Stimulated activated naive CD8-positive, alpha-beta T cell treated with anti-CD3 and anti-CD28 coated beads, Interleukin-15, amount 100 ng/mL, for 72 hours (primary cell): ENCODE measurements at regions not wholly inside any gene's neighbourhood (a gene's known extent, or its start where the extent isn't known, plus 50 kb on each side); places are given as distances from the start of the nearest gene placed in this dataset.
"Not testable (repeated sequence)": the region's sequence is repeated elsewhere in the genome, so short reads cannot be mapped to it uniquely, and the experiment has no call there.

Experiments used
- ATAC-seq: fragments of 150-1000 bp; cut with Tn5 transposase; 2 replicates; pipeline ENCODE4 v1.10.0; 2021; ENCODE audit warnings: mild to moderate bottlenecking, moderate library complexity
- DNase-seq, 2 donors: peaks; one replicate each; pipeline ENCODE4 v3.0.0; 2021 to 2022
- H3K27ac Mint-ChIP-seq, 2 donors: one replicate each; pipeline ENCODE4 v1.8.0; 2022; ENCODE audit warnings: mild to moderate bottlenecking in 2 of 2, mixed read lengths in 2 of 2, moderate library complexity in 2 of 2
- H3K27me3 Mint-ChIP-seq: one replicate; pipeline ENCODE4 v1.8.0; 2022; ENCODE audit warnings: mixed read lengths
- H3K4me1 Mint-ChIP-seq: one replicate; pipeline ENCODE4 v1.8.0; 2022; ENCODE audit warnings: mild to moderate bottlenecking, mixed read lengths
- H3K4me3 Mint-ChIP-seq, 2 donors: one replicate each; pipeline ENCODE4 v1.8.0; 2022; ENCODE audit warnings: mild to moderate bottlenecking in 2 of 2, mixed read lengths in 2 of 2, moderate library complexity in 1 of 2
- H3K9me3 Mint-ChIP-seq, 2 donors: one replicate each; pipeline ENCODE4 v1.8.0; 2022; ENCODE audit warnings: mixed read lengths in 2 of 2

DNA sequence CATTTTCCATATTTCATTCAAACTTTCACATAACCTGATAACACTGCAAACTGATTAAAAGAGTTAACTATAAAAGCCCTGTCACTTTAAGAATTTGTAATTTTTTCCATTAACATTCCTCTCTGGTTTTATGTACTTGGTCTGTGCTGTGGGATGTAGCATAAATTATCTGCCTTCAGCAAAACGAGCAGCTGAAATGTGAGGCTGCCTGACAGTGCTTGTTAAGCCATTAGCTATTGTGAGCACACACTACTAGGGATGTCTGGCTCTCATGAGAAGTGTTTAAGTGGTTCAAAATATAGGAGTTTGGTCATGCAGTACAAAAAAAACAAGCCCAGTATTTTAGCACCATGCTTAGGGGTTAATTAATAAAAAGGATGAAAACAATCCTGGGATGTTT lies 63.0 kb downstream of the HOXA1 start:
- no peak for DNase-seq
- peak overlapping the region in 1 of 2 donors; percentile 84 for H3K27ac Mint-ChIP-seq

DNA sequence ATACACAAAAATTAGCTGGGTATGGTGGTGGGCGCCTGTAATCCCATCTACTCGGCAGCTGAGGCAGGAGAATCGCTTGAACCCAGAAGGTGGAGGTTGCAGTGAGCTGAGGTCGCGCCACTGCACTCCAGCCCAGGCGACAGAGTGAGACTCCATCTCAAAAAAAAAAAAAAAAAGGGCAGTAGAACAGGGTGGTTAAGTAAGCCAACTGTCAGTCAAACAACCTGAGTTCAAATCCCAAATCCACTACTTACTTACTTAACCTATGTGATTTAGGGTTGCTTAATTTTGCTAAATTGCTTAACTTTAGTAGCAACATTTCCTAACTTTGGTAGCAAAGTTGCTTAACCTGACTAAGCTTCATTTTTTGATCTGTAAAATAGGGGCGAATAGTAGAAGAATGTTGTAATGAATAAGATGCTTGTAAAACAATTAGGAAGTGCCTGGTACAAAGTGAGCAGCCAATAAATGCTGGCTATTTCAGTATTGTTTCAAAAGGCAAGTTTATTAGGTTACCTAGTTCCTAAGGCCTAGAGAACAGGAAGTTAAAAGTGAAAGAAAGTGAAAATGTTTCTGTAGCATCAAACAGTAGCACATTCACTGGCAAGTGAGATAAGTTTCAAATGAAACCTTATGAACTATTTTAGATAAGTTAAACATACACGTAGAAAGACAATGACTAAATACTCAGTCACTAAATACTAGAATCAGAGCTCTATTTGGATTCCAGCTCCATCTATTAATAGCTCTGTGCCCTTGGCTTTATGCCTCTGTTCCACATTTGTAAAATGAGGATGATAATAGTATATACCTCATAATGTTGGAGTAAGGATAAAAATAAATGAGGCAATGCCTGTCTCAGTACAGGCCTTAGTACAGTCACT lies 64.3 kb downstream of the HOXA1 start:
- Mint-ChIP-seq H3K27me3 (no peaks in the 10 kb centered on the region), H3K27ac (peak overlapping the region; percentile 48 to 96), H3K4me1 (peaks cover 27% of the 10 kb centered on the region), H3K9me3 (no peaks in the 10 kb centered on the region), H3K4me3 (peak overlapping the region; percentile 35 to 65)
- DNase-seq (no peak), ATAC-seq (peak; percentile 62)

More for the DNA sequence above, 63.0 kb downstream of the HOXA1 start:
- ATAC-seq = no peak
- Mint-ChIP-seq H3K9me3 (no peaks in the 10 kb centered on the region), H3K4me1 (peaks cover 27% of the 10 kb centered on the region), H3K27me3 (no peaks in the 10 kb centered on the region), H3K4me3 (no peak overlapping the region)

DNA sequence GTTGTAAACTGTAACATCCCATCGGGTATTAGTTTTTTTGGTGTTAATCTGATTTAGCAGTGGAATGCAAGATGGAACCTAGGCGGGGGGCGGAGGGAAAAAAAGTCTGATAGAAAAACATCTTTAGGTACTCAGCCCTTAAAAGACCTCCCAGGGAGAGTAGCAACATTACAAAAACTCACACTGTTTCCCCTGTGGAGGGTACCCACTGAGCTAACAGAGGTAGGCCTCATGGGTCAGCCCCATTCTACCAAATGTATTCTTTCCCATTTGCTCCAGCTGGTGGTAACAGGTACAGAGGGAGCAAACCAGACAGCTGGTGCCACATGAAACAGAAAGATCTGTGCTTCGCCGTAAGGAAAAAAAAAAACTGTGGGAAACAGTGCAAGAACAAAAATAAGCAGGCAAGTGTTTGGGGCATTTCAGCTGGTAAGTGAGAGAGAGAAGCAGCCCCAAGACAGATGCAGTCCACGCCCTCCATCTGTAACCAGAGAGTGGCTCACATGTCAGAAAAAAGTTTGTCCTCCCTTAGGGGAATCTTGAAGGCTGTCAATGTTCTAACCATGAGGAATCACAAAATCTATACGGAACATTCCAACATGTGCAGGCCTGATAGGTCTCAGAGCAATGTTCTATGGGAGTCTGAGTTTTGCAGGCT lies 65.3 kb downstream of the HOXA1 start:
- Mint-ChIP-seq H3K9me3 (no peaks in the 10 kb centered on the region), H3K4me1 (peaks cover 27% of the 10 kb centered on the region), H3K4me3 (no peak overlapping the region), H3K27ac (peak overlapping the region; percentile 9 to 61), H3K27me3 (no peaks in the 10 kb centered on the region)
- ATAC-seq = no peak
- DNase-seq = no peak

DNA sequence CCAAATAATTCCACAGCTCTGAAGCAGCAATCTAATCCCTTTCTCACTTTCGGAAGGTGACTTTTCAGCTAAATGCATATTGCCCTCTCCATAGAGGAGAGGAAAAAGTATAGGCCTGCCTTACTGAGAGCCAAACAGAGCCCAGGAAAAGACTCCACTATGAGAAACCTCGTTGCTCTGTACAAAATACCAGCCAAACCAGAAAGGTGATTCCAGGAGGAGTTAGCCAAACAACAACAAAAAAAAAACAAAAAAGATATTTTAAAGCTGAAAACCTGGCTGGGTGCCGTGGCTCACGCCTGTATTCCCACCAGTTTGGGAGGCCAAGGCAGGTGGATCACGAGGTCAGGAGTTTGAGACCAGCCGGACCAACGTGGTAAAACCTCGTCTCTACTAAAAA lies 70.5 kb downstream of the HOXA1 start:
- Mint-ChIP-seq H3K4me1 (peaks cover under 1% of the 10 kb centered on the region), H3K9me3 (no peaks in the 10 kb centered on the region), H3K4me3 (no peak overlapping the region), H3K27me3 (peaks cover 6% of the 10 kb centered on the region), H3K27ac (no peak overlapping the region)
- no peak for DNase-seq
- no peak for ATAC-seq

DNA sequence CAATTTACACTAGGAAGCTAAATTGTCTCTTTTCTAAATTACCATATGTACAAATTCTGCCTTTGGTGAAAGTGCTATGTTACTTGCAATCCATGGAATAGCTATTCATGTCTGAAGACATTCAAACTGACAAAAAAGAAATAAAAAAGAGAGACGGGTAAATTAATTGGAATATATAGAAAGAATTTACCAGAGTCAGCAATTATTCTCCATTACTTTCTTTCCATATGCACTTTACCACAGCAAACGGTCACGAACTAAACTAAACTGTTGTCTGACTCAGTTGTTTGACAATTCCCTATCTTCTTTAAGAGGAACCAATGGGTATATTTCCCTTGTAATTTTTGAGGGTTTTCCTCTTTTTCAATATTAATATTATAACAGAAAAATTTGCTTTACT lies 85.7 kb downstream of the HOXA1 start:
- no peaks in the 10 kb centered on the region for H3K4me1 Mint-ChIP-seq
- no peak overlapping the region for H3K4me3 Mint-ChIP-seq
- peaks cover 18% of the 10 kb centered on the region for H3K27me3 Mint-ChIP-seq
- no peak overlapping the region for H3K27ac Mint-ChIP-seq
- DNase-seq (no peak), ATAC-seq (no peak)
- peaks cover 17 to 18% of the 10 kb centered on the region in 2 donors for H3K9me3 Mint-ChIP-seq

DNA sequence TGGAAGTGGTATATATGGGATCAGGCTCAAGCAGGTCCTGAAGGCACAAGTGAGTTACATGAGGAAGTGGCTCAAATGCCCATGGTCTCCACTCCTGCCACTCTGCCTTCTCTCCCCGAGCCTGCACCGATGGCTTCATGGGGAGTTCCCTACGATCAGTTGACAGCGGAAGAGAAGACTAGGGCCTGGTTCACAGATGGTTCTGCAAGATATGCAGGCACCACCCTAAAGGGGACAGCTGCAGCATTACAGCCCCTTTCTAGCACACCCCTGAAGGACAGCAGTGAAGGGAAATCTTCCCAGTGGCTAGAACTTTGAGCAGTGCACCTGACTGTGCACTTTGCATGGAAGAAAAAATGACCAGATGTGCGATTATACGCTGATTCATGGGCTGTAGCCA lies 95.3 kb downstream of the HOXA1 start:
- Mint-ChIP-seq H3K4me1 (no peaks in the 10 kb centered on the region), H3K9me3 (peaks cover 0 to 15% of the 10 kb centered on the region in 2 donors), H3K27ac (no peak overlapping the region), H3K27me3 (peaks cover 7% of the 10 kb centered on the region), H3K4me3 (no peak overlapping the region)
- ATAC-seq (no peak), DNase-seq (no peak)

DNA sequence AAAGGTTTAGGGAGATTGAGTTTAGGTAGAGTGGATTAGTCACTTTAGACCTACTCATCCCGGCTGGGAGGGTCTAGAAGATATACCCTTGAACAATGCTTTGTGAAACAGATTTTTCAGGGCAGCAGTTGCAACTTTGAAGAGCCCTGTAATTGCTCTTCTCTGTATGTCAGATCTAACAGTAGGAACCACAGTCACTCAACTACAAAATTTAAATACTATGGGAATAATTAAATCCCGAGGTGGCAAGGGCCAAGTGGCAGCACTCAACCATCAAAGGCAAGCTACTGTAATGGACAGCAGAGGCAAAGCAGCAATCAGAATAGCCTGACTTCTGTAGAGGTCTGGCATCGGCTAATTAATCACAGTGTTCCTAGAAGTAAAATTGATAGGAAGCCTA lies 97.5 kb downstream of the HOXA1 start:
- H3K27ac Mint-ChIP-seq, DNase-seq, H3K27me3 Mint-ChIP-seq, H3K4me3 Mint-ChIP-seq, H3K4me1 Mint-ChIP-seq, ATAC-seq: not testable (repeated sequence)
- H3K9me3 Mint-ChIP-seq = peaks cover 0 to 15% of the 10 kb centered on the region in 2 donors

DNA sequence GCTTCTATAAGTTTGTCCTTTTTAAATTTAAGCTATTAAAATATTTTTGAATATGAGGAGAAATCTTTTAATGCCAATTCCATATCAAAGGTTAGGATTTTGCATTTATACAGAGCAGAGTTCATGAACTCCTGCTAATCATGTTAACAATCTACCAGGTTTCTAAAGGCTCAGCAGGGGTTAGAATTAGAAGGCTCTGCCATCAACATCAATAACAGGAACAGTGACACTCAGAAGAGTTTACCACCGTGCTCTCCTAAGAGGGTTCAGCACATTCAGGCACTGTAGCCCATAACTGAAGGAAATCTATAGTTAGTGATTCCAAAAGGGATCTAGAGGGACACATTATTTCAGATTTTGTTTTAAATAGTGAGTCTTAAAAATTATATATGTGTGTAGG lies 100.1 kb downstream of the HOXA1 start:
- DNase-seq (no peak), ATAC-seq (no peak)
- peaks cover 0 to 15% of the 10 kb centered on the region in 2 donors for H3K9me3 Mint-ChIP-seq
- no peak overlapping the region for H3K4me3 Mint-ChIP-seq
- H3K4me1 Mint-ChIP-seq = no peaks in the 10 kb centered on the region
- no peaks in the 10 kb centered on the region for H3K27me3 Mint-ChIP-seq
- no peak overlapping the region for H3K27ac Mint-ChIP-seq

DNA sequence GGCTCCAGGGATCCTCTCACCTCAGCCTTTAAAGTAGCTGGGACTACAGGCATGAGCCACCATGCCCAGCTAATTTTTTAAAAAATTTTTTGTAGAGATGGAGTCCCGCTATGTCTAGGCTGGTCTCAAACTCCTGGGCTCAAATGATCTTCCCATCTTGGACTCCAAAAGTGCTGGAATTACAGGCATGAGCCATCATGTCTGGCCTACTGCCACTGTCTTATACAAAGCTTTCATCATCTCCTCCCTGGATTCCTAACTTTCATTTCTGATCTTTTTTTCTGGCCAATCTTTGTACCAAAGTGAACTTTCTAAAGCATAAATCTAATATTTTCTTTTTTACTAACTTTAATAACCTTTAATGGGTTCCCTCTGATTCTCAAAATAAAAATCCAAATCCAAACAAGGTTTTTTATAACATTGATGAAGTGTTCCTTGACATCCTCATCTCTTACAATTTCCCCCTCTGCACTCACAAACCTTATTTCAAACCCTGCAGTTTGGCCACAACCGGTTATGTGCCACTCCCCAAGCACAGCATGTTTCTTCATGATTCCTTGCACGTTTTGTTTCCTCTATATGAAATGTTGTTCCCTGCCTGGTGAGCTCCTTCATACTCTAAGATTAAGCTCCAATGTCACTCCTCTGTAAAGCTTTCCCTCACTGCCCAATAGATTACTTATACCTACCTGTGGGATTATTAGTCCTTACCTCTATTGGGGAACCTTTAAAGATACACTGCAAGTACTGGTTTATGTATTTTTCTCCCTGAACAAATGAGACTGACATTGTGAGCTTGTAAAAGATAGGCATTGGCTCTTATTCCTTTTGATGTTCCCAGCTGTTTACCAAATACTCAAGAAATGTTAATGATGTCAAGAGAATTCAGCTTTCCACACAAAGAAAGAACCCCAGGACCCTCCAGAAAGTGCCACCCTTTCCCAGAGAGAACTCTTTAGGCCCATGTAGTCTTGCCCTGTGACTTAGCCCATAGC lies 101.7 kb downstream of the HOXA1 start:
- DNase-seq (no peak), ATAC-seq (no peak)
- Mint-ChIP-seq H3K27ac (no peak overlapping the region), H3K4me3 (no peak overlapping the region), H3K4me1 (no peaks in the 10 kb centered on the region), H3K9me3 (peaks cover 0 to 15% of the 10 kb centered on the region in 2 donors), H3K27me3 (no peaks in the 10 kb centered on the region)

DNA sequence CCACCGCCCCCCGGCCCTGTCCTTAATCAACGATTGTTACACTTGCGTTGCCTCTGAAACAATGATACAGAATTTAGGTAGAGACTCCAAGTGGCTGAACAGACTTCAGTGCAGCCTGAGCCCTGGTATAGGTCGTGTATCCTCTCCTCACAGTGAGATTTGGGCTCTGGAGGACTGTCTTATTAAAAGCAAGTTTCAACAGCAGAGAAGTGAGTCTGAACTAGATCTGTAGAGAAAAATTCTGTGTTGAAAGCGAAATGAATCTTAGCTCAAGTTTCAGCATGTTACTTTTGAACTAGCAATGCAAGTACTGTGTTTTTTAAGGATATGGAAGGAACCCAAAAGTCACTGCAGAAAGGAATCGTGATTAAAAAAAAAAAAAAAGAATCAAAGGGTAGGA lies 103.1 kb downstream of the HOXA1 start:
- H3K27ac Mint-ChIP-seq = peak overlapping the region in 1 of 2 donors; percentile 33
- no peaks in the 10 kb centered on the region for H3K27me3 Mint-ChIP-seq

DNA sequence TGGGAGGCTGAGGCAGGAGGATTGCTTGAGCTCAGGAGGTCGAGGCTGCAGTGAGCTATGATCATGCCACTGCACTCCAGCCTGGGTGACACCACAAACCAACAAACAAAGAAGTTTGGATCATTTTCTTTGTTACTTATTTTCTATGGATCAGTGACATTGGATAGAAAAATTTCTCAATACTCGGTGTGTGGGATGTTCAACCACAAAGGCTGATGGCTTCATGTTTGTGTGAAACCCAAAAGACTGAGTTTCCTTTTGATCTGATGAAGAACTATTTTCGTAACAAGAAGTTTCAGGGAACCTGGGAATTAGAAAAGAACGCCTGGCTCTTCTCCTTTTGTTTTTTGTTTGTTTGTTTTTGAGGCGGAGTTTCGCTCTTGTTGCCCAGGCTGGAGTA lies 104.0 kb downstream of the HOXA1 start:
- H3K27ac Mint-ChIP-seq = no peak overlapping the region
- no peak for ATAC-seq
- no peaks in the 10 kb centered on the region for H3K4me1 Mint-ChIP-seq
- H3K4me3 Mint-ChIP-seq = no peak overlapping the region
- H3K9me3 Mint-ChIP-seq = no peaks in the 10 kb centered on the region
- no peak for DNase-seq
- H3K27me3 Mint-ChIP-seq = no peaks in the 10 kb centered on the region

More for the DNA sequence above, 103.1 kb downstream of the HOXA1 start:
- ATAC-seq (no peak), DNase-seq (no peak)
- Mint-ChIP-seq H3K4me3 (no peak overlapping the region), H3K9me3 (peaks cover 0 to under 1% of the 10 kb centered on the region in 2 donors), H3K4me1 (no peaks in the 10 kb centered on the region)

DNA sequence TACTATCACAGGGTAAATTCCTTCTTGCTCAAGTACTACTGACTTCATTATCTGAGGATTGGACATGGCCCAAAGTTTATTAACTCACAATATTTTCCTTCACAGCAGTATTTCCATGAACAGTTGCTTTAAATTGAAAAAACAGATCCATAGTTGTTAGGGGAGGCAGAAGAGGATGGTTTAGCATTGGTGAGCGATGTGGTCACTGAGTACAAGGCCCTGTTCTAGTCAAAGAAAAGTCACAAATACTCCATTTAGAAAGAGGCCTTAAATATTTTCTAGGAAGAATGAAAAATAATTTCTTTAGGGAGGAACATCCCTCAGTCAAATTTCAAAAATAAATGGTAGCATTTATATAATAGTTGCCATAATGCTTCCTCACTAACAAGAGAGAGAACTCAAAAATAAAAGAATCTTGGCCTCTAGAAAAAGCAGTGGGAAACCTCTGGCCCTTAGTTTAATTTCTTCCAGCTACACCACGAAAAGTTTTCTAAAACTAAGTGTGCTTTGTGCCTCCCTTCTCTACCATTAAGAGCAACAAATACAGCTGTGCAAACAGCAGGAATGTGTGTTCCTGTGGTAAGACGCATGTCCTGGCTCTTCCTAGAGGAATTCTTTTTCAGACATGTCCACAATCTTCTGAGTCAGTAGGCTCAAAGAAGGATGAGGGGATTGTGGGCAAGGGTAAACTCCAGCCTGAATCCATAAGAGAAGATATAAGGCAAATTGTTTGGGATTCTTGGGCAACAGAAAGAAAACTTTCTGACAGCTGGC lies 105.7 kb downstream of the HOXA1 start:
- ATAC-seq (no peak), DNase-seq (no peak)
- no peak overlapping the region for H3K4me3 Mint-ChIP-seq
- H3K9me3 Mint-ChIP-seq = no peaks in the 10 kb centered on the region
- H3K27me3 Mint-ChIP-seq = no peaks in the 10 kb centered on the region
- H3K27ac Mint-ChIP-seq = no peak overlapping the region
- no peaks in the 10 kb centered on the region for H3K4me1 Mint-ChIP-seq

DNA sequence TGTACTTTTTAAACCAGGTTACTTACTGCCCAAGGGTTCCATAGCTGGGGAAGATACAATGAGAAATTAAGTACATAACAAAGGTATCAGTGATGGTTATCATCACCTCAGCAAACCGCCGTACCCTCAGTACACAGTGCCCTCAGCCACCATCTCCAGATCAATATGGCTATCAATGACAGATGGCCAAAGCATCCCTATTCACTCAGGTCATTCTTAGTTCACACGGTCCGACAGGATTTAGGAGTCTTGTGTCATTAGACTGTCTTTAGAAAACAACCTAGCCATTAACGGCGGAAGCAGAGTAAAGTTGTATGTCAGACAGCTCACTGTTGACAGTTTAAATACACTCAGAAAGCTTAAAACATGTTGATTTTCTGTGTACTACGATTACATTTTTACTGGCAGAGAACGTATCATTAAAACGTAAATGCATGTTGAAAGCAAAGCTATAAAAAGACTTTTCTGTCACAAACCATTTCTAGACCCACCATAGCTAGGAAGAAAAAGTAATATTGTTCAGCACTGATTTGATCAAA lies 106.9 kb downstream of the HOXA1 start:
- Mint-ChIP-seq H3K9me3 (no peaks in the 10 kb centered on the region), H3K4me1 (no peaks in the 10 kb centered on the region), H3K4me3 (no peak overlapping the region), H3K27me3 (no peaks in the 10 kb centered on the region), H3K27ac (no peak overlapping the region)
- ATAC-seq = no peak
- DNase-seq = no peak

DNA sequence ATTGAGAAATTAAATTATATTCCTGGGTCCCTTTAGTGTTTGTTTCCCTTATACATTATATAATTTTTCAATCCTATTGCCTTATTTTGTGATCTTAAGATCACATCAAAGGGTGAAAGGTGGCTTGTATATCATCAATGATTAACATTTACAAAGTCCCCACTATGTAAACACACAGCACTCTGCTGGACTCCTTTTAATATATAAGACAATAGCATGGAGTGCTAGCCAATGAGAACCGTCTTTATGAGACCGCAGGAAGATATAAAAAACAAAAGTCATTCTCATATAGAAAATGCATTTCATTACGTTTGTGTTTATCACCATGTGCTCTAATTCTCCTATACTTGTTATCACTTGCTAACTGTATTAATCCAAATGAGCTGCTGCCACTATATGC lies 108.5 kb downstream of the HOXA1 start:
- no peaks in the 10 kb centered on the region for H3K9me3 Mint-ChIP-seq
- H3K27me3 Mint-ChIP-seq = no peaks in the 10 kb centered on the region
- no peak overlapping the region for H3K4me3 Mint-ChIP-seq
- H3K27ac Mint-ChIP-seq = no peak overlapping the region
- no peaks in the 10 kb centered on the region for H3K4me1 Mint-ChIP-seq
- ATAC-seq (no peak), DNase-seq (no peak)
